BJ (cell line): ENCODE measurements at regions not wholly inside any gene's neighbourhood (a gene's known extent, or its start where the extent isn't known, plus 50 kb on each side); places are given as distances from the start of the nearest gene placed in this dataset.

ENCODE experiments used
- CTCF ChIA-PET: fragments of 350-600 bp; formaldehyde crosslinking; extraction: SDS; loops from one replicate; lab custom pipeline; 2021; ENCODE audit warnings: antibody characterized with exemption, inconsistent platforms; lab: Yijun Ruan, JAX
- POLR2A ChIA-PET: fragments of 300-600 bp; sonication (Branson Sonifier 250); formaldehyde crosslinking; extraction: SDS; loops from one replicate; lab custom pipeline; 2021; ENCODE audit warnings: antibody characterized with exemption; lab: Charles Lee
- DNase-seq: peaks from one replicate; pipeline ENCODE4 v3.0.0-alpha.2; 2011; ENCODE audit warnings: low read depth
- H3K27me3 ChIP-seq: 2 replicates; pipeline ENCODE4 v1.6.0; 2011; ENCODE audit warnings: low read length; ENCODE audit not compliant: control insufficient read depth, insufficient read depth
- H3K36me3 ChIP-seq: 2 replicates; pipeline ENCODE4 v1.5.1; 2011; ENCODE audit warnings: low read length; ENCODE audit not compliant: control insufficient read depth, insufficient read depth
- H3K4me3 ChIP-seq: 2 replicates; pipeline ENCODE4 v1.5.1; 2011; ENCODE audit warnings: low read depth, mild to moderate bottlenecking, control low read depth, low read length
- CTCF ChIP-seq: IDR thresholded peaks from 2 replicates; pipeline ENCODE4 v1.5.1; 2011; ENCODE audit warnings: low read depth, mild to moderate bottlenecking, control low read depth, inconsistent platforms, low read length, moderate library complexity; ENCODE audit not compliant: insufficient read depth

- no peak for DNase-seq
- Histone ChIP-seq H3K36me3 (no peaks in the 10 kb centered on the region), H3K4me3 (no peak overlapping the region), H3K27me3 (no peaks in the 10 kb centered on the region)
- TF ChIP-seq CTCF: no peak
- ChIA-PET POLR2A (no interaction called here), CTCF (no interaction called here)
These were observed 457.2 kb downstream of the AEBP2 start for GRCh38 chr12:19896534-19896933.

- Histone ChIP-seq H3K27me3 (no peaks in the 10 kb centered on the region), H3K4me3 (no peak overlapping the region), H3K36me3 (no peaks in the 10 kb centered on the region)
- TF ChIP-seq CTCF: no peak
- CTCF ChIA-PET: interaction anchor here (0.8 kb wide), 1 partner anchor 18 kb away, joined by 4 read pairs; no protein-coding TSS in a partner anchor
- POLR2A ChIA-PET: no interaction called here
- no peak for DNase-seq
These were observed 458.7 kb downstream of the AEBP2 start for GRCh38 chr12:19897900-19898408.

- no peak for DNase-seq
- H3K4me3 ChIP-seq: no peak overlapping the region
- no peaks in the 10 kb centered on the region for H3K36me3 ChIP-seq
- POLR2A ChIA-PET: no interaction called here
- CTCF ChIA-PET: interaction anchor here (0.6 to 1.9 kb wide), 3 partner anchors 8 to 375 kb away, joined by 3 to 9 read pairs (median 4); no protein-coding TSS in a partner anchor
- no peaks in the 10 kb centered on the region for H3K27me3 ChIP-seq
- no peak for TF ChIP-seq CTCF
These were observed 462.5 kb downstream of the AEBP2 start for GRCh38 chr12:19901841-19902240.

- no peak for TF ChIP-seq CTCF
- POLR2A ChIA-PET: no interaction called here
- CTCF ChIA-PET: interaction anchor here (1.2 kb wide), 1 partner anchor 9 kb away, joined by 3 read pairs; no protein-coding TSS in a partner anchor
These were observed 463.5 kb upstream of the PDE3A start for GRCh38 chr12:19904819-19905218.

GRCh38 chr12:19908830-19909229, 459.5 kb upstream of the PDE3A start:
- ChIA-PET CTCF (no interaction called here), POLR2A (no interaction called here)
- Histone ChIP-seq H3K27me3 (no peaks in the 10 kb centered on the region), H3K36me3 (no peaks in the 10 kb centered on the region), H3K4me3 (no peak overlapping the region)
- DNase-seq: no peak
- TF ChIP-seq CTCF: no peak

More at GRCh38 chr12:19904819-19905218, 463.5 kb upstream of the PDE3A start:
- Histone ChIP-seq H3K27me3 (no peaks in the 10 kb centered on the region), H3K36me3 (no peaks in the 10 kb centered on the region), H3K4me3 (no peak overlapping the region)
- no peak for DNase-seq
